C4-2B (cell line): ENCODE measurements at regions not wholly inside any gene's neighbourhood (a gene's known extent, or its start where the extent isn't known, plus 50 kb on each side); places are given as distances from the start of the nearest gene placed in this dataset.

Experiments used
- ZFX ChIP-seq: fragments of 450-650 bp; IDR thresholded peaks from 2 replicates; pipeline ENCODE4 v1.6.1; 2017
- TF ChIP-seq, protein P1 (sequence below): fragments of 450-650 bp; conservative IDR thresholded peaks from 2 replicates; pipeline ENCODE4 v1.5.1; 2017; ENCODE audit warnings: mild to moderate bottlenecking

- TF ChIP-seq, protein P1, sequence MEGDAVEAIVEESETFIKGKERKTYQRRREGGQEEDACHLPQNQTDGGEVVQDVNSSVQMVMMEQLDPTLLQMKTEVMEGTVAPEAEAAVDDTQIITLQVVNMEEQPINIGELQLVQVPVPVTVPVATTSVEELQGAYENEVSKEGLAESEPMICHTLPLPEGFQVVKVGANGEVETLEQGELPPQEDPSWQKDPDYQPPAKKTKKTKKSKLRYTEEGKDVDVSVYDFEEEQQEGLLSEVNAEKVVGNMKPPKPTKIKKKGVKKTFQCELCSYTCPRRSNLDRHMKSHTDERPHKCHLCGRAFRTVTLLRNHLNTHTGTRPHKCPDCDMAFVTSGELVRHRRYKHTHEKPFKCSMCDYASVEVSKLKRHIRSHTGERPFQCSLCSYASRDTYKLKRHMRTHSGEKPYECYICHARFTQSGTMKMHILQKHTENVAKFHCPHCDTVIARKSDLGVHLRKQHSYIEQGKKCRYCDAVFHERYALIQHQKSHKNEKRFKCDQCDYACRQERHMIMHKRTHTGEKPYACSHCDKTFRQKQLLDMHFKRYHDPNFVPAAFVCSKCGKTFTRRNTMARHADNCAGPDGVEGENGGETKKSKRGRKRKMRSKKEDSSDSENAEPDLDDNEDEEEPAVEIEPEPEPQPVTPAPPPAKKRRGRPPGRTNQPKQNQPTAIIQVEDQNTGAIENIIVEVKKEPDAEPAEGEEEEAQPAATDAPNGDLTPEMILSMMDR: no peak
- no peak for TF ChIP-seq ZFX
Measured at GRCh38 chr16:87095271-87095670, 221.9 kb downstream of the C16orf95 start.
